Amniotic epithelial cell (primary cell): ENCODE measurements at regions not wholly inside any gene's neighbourhood (a gene's known extent, or its start where the extent isn't known, plus 50 kb on each side); places are given as distances from the start of the nearest gene placed in this dataset.

Experiments
- DNase-seq: peaks from one replicate; pipeline ENCODE4 v3.0.0-alpha.2; 2010; ENCODE audit warnings: low read depth

DNA sequence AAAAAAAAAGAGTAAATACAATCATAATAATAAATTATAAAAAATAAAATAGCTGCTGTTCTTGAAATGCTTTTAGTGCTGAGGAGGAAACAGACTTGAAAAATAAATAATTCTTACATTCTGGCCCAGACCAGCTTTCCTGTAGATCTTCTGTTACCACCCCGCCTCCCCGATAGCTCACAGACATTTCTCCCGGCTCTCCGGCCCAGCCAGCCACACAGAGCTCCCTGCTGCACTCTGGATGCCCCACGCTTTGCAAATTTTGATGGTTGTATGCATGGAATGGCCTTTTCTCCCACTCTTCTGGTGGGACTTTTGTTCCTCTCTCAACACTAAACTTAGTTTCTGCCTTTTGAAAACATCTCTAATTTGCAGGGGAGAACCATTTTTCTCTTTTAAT lies 249.3 kb downstream of the ATP23 start:
- DNase-seq: no peak

DNA sequence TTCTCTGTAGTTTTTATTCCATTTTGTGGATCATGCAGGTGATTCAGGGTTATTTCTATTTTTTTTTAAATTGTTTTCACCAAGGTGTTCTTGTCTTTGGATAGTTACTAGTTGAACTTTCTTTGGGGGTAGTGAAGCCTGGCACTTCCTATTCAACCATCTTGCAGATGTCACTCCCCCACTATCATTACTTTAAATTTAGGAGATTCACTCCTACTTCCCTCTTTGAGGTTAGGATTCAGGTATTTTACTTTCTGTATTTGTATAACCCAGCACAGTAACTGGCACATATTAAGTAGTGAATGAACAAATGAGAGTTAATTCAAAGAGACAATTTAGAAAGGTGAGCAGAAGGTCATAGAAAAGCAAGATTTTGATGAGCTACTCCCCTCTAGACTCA lies 255.6 kb downstream of the ATP23 start:
- no peak for DNase-seq

DNA sequence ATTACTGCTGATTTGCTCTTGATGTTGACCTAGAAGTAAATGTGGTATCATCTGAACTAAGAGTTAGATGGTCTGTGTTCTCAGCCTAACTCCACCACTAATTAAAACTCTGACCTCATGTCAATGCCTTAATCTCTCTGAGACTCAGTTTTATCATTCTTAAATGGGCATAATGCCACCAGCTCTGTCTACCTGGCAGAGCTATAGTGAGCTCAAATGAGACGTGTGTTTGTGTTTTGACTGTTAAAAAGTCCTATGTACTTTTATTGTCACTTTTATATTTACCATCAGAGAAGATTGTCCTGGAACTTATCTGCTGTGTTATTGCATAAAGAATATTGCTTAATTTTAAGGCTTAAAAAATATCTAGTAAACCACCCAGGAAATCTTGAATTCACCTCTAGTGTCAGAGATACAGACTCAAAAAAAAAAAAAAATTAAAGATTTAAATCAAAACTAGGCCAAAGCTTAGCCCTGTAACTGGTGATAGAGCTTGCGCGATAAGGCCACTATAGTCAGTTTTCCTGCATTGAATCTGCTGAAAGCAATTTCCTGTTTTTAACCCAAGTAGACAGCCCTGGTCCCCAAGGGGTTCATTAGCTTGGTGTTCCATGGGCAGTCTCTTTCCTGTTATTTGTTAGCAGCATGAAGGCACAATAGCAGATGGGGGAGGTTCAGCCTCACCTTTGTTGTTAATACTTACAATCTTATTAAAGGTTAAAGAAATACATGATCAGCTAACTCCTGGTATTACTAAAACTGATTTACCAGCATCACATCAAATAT lies 261.8 kb downstream of the ATP23 start:
- no peak for DNase-seq

DNA sequence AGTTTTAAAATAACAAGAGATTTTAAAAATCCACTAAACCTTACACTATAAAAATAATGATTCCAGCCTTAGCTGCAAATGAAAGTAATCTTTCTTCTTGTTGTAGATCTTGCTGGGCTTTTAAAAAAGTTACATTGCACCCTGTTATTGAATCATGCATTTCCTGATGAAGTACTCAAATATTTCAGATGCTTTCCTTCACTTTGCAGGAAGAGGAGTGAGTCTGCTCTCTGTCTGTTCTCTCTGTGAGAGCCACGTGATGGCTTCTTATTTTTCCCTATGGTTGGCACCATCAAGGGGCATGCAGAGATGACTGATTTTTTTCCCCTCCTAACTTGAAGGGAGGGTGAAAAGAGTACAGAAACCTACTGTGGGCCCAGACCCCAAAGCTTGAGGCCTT lies 262.7 kb downstream of the ATP23 start:
- peak; percentile 34 for DNase-seq

DNA sequence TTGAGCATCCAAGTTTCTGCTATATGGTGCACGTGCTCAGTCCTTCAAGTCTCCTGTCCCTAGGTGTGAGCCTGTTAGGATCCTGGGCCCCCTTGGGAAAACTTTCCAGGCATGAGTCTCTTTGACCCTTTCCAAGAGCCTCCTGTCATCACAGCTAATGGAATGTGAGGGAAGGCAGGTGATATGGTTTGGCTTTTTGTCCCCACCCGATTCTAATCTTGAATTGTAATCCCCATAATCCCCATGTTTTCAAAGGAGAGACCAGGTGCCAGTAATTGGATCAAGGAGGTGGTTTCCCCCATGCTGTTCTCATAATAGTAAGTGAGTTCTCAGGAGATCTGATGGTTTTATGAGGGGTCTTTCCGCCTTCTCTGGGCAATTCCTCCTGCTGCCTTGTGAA lies 265.5 kb downstream of the ATP23 start:
- DNase-seq: no peak

DNA sequence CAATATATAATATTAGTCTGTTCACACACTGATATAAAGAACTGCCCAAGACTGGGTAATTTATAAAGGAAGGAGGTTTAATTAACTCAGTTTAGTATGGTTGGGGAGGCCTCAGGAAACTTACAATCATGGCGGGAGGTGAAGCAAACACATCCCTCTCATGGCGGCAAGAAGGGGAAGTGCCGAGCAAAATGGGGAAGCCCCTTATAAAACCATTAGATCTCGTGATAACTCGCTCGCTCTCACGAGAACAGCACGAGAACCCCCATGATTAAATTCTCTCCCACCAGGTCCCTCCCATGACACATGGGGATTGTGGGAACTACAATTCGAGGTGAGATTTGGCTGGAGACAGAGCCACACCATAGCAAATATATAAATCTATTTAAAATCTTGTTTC lies 269.8 kb downstream of the ATP23 start:
- DNase-seq: no peak

DNA sequence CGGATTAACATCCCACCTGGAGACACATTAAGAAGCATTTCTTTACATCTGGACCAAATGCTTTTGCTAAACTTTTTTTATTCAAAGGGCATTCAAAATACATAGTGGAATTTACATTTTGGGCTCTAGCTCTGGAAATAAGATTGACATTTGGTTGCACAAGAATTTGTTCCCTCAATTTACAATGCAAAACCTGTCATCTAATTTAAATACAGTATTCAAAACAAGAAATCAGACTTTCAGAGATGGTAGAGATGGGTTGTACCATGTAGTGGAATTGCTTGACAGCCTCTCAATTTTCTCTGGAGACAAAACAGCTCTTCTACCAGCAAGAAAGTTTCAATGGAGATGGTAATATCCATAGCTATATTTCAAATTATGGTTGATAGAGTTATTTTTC lies 275.8 kb downstream of the ATP23 start:
- DNase-seq: no peak

DNA sequence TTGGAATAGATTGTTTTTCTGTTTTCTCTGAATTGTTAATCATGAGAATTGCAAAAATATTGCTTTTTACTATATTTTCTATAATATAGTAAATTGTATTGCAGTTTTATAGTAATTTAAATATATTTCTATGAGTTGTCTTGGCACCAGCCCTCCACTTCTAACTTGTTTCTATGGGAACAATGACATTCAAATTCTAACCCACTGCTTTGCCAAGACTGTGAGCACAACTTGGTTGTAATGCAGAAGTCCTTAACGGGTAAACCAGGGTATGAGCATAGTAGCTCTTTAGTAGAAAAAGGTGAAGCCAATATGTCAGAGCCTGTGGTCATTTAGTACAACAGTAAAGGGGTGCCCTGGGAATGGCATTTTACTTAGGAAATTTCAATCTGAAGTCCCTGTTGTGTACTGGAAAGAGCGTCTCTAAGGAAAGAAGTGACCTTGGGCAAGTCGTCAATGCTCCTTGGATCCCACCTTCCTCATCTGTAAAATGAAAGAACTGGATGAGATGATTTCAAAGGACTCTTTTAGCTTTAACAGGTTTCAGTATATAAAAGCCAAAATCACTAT lies 283.3 kb downstream of the ATP23 start:
- DNase-seq: no peak

DNA sequence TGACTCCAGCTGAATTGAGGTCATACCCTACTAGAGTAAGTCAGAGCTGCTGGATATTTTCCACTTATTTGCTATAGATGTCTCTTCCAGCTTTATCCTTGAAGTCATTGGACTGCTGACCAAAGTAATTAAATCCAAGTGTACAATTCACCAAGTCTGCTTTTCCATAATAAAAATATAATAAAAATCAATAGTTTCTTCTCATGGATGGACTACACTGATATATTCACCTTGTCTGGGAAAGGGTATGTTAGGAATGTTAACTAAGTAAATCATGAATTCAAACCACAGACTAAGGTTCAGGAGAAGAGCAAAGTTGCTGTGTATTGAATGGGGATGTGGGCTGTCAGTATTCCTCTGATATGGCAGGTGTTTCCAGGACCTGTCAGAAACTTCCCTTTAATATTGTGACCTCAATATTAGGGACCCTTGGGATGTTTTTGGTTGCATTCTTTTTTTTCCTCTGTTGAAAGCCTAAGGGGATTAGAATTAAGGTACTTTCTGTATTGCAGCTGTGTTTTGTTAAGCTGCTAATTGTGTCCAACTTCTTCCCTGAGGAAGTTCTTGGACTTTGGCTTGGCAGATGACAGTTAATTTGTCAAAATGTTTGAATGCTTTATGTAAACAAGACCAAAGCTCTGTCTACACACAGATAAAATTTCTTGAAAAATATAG lies 284.0 kb downstream of the ATP23 start:
- no peak for DNase-seq

DNA sequence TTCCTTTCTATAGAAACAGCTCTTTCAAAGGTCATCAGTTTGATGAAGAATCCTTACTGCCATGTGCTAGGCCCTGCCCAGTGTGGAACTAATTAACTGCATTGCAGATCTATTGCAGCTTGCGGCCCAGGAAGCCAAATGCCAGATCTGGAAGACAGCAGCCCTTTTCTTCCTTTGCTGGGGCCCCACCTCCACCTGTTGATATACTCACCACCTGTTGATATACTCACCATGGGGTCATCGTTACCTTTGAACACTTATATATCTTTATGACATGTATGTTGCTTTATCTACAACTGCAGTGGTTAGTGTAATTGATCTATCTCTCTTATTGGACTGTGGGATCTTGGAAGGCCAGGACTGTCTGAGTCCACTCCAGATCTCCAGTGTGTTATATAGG lies 292.5 kb downstream of the ATP23 start:
- DNase-seq: no peak

DNA sequence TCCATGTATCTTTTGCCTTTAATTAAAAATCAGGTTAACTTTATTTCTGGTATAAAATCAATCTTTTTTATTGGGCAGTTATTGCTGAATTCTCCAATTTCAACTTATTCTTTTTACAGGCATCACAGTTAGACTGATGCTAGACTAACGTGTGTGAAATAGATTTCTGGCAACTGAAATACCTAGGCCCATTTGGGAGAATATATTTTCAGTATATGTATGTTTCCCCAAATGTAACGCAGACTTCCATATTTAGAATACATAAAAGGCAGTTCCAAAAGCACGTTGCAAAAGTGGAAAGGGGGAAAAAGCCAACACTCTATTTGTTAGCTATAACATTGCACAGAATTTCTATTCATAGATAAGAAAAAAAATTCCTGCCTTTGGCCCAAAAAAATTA lies 297.0 kb downstream of the ATP23 start:
- DNase-seq: no peak

DNA sequence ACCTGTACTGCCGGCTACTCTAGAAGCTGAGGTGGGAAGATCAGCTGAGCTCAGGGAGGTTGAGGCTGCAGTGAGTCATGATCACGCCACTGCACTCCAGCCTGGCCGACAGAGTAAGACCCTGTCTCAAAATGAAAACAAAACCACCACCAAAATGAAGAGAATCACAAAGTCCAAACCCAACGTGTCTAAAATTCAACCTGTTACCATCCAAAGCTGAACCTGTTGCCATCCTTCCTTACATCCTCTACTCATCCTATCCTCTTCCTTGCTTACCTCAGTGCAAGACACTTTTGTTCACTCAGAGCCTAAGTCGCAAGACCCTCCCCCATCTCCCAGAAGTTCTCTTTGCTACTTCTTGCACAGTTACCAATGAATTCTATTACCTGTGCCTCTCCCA lies 299.7 kb downstream of the ATP23 start:
- DNase-seq: no peak

DNA sequence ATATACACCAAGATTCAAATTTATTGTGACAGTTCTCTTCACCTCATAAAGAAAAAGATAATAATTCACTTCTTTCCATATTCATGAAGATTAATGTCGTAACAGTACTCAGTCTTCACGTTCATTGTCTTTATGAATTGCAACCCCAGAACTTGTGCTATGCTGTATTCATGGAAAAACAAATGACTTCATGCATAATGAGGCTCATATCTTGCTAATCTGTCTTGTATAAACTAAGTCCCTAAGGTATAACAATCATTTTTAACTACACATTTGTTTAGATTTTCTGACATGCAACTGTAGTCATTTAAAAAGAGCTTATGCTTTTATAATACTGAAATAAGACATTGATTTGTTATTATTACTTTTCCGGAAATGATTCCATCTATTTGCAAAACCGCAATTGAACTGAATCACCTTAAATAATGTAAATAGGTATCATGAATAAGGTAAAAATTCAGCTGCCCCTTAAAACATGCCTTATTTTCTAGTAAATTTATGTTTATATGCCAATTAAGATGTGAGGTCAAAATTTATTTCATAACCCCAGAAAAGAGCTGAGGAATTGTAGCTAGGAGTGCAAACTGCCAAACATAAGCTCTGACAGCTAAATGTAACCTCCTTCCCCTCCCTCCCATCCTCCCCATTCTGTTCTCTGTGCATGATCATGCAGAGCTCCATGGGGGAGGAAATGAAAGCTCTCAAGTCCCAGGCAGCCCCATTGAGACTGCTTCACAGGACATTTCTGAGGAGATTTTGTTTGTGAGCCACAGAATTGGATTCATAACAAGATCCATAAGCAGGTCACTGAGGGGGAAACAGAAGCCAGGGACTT lies 301.6 kb downstream of the ATP23 start:
- no peak for DNase-seq

DNA sequence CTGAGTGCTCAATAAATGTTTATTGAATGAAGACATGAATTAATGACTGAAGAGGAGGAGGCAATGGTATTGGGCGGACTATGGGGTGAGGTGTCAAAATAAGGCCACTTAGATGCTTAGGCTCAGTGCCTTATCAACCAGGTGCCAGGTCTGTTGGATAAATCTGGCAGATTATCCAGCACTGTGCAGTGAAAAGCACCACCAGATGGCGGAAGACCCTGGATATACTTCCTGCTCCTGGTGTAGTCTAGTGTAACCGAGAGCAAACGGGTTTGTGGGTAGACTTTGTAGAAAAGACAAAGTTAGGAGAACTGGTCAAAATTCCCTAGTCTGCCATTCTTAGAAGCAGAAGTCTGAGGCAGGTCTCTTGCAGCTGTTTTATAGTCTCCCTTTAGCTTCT lies 306.3 kb downstream of the ATP23 start:
- DNase-seq: no peak

DNA sequence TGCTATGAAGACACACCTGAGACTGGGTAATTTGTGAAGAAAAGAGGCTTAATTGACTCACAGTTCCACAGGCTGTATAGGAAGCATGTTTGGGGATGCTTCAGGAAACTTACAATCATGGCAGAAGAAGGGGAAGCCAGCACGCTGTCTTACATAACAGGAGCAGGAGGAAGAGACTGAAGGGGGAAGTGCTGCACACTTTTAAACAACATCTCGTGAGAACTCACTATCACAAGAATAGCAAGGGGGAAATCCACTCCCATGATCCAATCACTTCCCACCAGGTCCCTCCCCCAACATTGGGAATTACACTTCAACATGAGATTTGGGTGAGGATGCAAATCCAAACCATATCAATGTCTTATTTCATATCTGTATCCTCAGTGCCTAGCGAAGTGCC lies 307.2 kb downstream of the ATP23 start:
- DNase-seq: no peak

DNA sequence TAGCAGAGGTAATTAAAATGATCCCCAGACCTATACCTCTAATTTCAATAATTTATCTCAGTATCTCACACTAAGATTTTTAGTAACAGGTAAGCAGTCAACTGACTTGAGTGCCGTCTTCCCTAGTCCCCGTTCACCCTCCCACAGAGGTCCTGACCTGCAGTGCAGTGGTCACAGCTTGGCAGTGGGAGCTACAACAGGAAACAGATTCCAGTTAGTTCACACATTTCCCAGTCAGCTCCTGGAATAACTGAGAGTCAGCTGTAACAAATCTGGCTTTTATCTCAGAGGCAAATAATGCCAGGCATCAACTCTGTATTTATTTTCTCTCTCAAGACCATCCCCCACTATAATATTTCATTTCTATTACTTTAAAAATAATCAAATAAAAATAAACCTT lies 308.2 kb downstream of the ATP23 start:
- peak; percentile 25 for DNase-seq

DNA sequence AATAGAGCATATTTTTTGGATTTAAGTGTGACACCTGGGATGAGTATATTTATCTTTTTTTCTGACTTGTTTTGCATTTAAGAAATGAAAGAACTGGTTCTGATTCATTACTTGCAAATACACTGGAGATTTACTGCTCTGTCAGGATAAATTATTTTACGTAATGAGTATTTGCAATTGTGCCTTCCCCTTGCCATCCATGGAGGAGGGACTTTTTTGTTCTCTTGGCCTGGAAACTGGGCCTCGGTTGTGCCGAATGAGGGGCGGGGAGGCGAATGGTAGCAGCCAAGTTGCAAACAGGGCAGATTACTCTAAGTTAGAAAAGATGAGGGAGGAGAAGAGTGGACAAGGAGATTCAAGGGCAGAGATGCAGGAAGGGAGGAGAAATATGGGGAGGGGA lies 308.7 kb downstream of the ATP23 start:
- DNase-seq: no peak

DNA sequence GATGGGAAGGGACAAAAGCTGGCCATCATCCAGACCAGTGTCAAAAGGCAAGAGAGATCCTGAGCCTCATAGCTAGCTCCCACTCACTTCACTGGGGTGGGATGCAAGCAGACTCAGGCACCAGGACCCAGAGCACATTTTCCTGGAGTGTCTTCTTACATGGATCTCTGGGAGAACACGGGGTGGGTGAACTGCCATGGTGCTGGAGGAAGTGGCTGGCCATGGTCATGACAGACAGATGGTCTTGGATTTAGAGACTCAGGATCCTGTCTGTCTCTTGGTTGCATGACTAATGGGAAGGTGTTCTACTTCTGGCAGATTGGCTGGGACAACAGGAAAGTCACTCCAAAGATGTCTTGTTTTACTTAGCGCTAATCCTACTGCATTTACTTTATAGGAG lies 311.5 kb downstream of the ATP23 start:
- no peak for DNase-seq

DNA sequence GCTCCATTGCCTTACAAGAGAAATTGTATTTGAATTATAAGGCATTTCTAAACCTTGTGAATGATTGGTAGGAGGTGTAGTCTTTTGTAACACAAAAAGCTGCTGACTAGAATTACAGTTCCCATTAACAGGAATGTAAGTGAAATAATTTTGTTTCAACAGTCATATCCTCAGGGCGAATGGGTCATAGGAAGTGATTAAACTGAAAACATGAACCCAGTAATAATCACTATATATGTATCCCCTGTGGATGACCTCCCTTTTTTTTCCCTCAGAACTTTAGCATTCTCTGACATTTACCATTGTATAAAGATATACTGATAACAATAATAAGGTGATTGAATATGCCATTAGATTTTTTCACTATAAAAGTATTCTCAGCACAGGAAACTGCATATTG lies 312.3 kb downstream of the ATP23 start:
- DNase-seq: no peak

DNA sequence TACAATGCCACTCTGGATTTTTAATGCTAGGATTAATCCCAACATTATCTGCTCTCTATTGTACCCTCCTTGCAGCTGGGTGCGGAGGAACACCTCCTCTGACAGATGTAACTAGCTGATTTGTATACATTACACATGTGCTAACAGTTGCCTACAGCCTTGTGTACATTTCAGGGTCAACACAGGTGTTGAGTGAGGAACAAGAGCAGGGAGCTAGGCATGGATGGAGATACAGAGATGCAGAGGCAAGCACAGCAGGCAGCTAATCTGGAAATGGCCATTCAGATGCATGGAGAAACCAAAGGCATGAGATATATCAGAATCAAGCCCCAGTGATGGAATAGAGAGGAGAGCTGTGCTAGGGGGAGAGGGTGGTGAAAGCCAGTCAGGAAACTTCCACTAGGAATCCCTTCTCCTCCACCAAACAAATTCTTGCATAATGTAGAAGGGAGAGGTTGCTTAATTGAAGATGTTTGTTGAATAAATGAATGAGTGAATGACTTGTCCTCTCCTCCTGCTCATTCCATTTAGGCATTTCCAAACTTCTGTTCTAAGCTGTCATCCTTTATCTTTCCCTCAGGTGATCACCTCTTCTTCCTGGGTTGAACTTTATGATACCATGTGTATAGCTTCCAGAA lies 313.2 kb downstream of the ATP23 start:
- DNase-seq: no peak

DNA sequence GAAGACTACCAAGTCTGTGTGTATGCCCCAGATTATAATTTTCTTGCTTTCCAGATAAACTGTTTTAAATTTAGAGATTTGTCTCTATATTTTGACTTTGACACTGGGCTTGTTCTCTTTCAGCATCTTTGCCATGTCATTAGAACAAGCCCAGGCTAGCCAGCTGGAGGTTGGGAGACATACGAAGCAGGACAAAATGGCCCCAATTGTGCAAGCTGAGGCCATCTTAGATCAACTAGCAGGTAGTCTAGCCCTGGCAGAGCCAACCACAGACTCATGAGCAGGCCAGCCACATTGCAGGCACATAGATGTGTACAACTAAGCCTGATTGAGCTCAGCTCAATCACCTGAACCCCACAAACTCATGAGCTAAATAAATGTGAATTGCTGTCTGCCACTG lies 321.4 kb downstream of the ATP23 start:
- DNase-seq: no peak

DNA sequence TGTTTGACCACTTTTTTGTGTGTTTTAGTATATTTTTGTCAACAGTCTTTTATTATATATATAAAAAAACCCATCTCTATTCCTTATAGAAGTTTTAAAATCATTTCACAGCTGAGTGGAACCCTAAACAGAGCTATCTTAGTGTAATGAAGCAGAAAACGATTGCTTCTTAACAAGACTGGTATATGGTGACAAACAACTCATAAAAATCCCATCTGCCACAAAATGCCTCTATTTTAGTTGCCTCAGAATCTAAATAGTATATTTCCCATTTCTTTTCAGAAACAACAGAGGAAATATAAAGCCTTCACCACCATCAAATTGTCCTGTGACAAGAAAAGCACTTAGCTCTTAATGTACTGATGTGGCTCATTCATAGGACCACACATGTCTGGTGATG lies 322.4 kb downstream of the ATP23 start:
- no peak for DNase-seq
